ENCODE measurements at regions not wholly inside any gene's neighbourhood (a gene's known extent, or its start where the extent isn't known, plus 50 kb on each side); places are given as distances from the start of the nearest gene placed in this dataset.
"Not testable (repeated sequence)": the region's sequence is repeated elsewhere in the genome, so short reads cannot be mapped to it uniquely, and the experiment has no call there.

- no peak for DNase-seq (ENCODE audit: low read depth in 2 of 2)
These were observed 164.3 kb downstream of the BUB3 start for GRCh38 chr10:123318516-123318915.

GRCh38 chr10:123320091-123320490 is 165.9 kb downstream of the BUB3 start:
- no peak for DNase-seq (ENCODE audit: low read depth in 2 of 2)

- DNase-seq (ENCODE audit: low read depth in 2 of 2): no peak
These were observed 169.7 kb downstream of the BUB3 start for GRCh38 chr10:123323884-123324283.

GRCh38 chr10:123325663-123326190 is 171.5 kb downstream of the BUB3 start:
- no peak for DNase-seq (ENCODE audit: low read depth in 2 of 2)

GRCh38 chr10:123326674-123327073 is 172.5 kb downstream of the BUB3 start:
- no peak for DNase-seq (ENCODE audit: low read depth in 2 of 2)

- DNase-seq (ENCODE audit: low read depth in 2 of 2): no peak
These were observed 173.2 kb downstream of the BUB3 start for GRCh38 chr10:123327450-123327849.

GRCh38 chr10:123327896-123328295 is 173.7 kb downstream of the BUB3 start:
- no peak for DNase-seq (ENCODE audit: low read depth in 2 of 2)

GRCh38 chr10:123331438-123331837 is 177.2 kb downstream of the BUB3 start:
- DNase-seq (ENCODE audit: low read depth in 2 of 2): no peak

- no peak for DNase-seq (ENCODE audit: low read depth in 2 of 2)
These were observed 192.4 kb downstream of the BUB3 start for GRCh38 chr10:123346581-123346980.

- no peak for DNase-seq (ENCODE audit: low read depth in 2 of 2)
These were observed 194.7 kb downstream of the BUB3 start for GRCh38 chr10:123348691-123349572.

GRCh38 chr10:123351715-123352114 is 197.5 kb downstream of the BUB3 start:
- no peak for DNase-seq (ENCODE audit: low read depth in 2 of 2)

- no peak for DNase-seq (ENCODE audit: low read depth in 2 of 2)
These were observed 200.3 kb downstream of the BUB3 start for GRCh38 chr10:123354521-123354920.

- DNase-seq (ENCODE audit: low read depth in 2 of 2): no peak
These were observed 201.7 kb downstream of the BUB3 start for GRCh38 chr10:123355748-123356481.

- no peak for DNase-seq (ENCODE audit: low read depth in 2 of 2)
These were observed 202.6 kb downstream of the BUB3 start for GRCh38 chr10:123356799-123357198.

- no peak for DNase-seq (ENCODE audit: low read depth in 2 of 2)
These were observed 203.3 kb downstream of the BUB3 start for GRCh38 chr10:123357421-123357930.

GRCh38 chr10:123359539-123359938 is 205.3 kb downstream of the BUB3 start:
- DNase-seq (ENCODE audit: low read depth in 2 of 2): no peak

- DNase-seq (ENCODE audit: low read depth in 2 of 2): no peak
These were observed 207.6 kb downstream of the BUB3 start for GRCh38 chr10:123361832-123362231.

- DNase-seq (ENCODE audit: low read depth in 2 of 2): no peak
These were observed 213.0 kb downstream of the BUB3 start for GRCh38 chr10:123367195-123367594.

GRCh38 chr10:123371626-123372025 is 217.4 kb downstream of the BUB3 start:
- DNase-seq (ENCODE audit: low read depth in 2 of 2): not testable (repeated sequence)

GRCh38 chr10:123373591-123373990 is 219.4 kb downstream of the BUB3 start:
- DNase-seq (ENCODE audit: low read depth in 2 of 2): no peak

- no peak for DNase-seq (ENCODE audit: low read depth in 2 of 2)
These were observed 220.9 kb downstream of the BUB3 start for GRCh38 chr10:123375097-123375496.

GRCh38 chr10:123375738-123376137 is 221.5 kb downstream of the BUB3 start:
- DNase-seq (ENCODE audit: low read depth in 2 of 2): no peak

GRCh38 chr10:123377883-123378282 is 223.7 kb downstream of the BUB3 start:
- DNase-seq (ENCODE audit: low read depth in 2 of 2): no peak

Data from fibroblast of skin of left quadriceps (primary cell).